SJSA1 (cell line): ENCODE measurements at regions not wholly inside any gene's neighbourhood (a gene's known extent, or its start where the extent isn't known, plus 50 kb on each side); places are given as distances from the start of the nearest gene placed in this dataset.

Experiments
- DNase-seq, 2 experiments: peaks; one replicate each; pipeline ENCODE4 v3.0.0-alpha.2; 2015 to 2020; ENCODE audit warnings: low spot score in 2 of 2, low read depth in 1 of 2
- H3K27ac ChIP-seq: fragments of 250-450 bp; sonication (Bioruptor Pico); 2 replicates; pipeline ENCODE4 v1.5.1; 2020; ENCODE audit warnings: mild to moderate bottlenecking, moderate library complexity
- H3K27me3 ChIP-seq: fragments of 250-450 bp; sonication (Bioruptor Pico); replicated peaks from 2 replicates; pipeline ENCODE4 v1.5.1; 2020; ENCODE audit warnings: mild to moderate bottlenecking, moderate library complexity
- H3K36me3 ChIP-seq: fragments of 250-450 bp; sonication (Bioruptor Pico); 2 replicates; pipeline ENCODE4 v1.5.1; 2020; ENCODE audit warnings: mild to moderate bottlenecking
- H3K4me1 ChIP-seq: fragments of 250-450 bp; sonication (Bioruptor Pico); replicated peaks from 2 replicates; pipeline ENCODE4 v1.6.1; 2021; ENCODE audit warnings: mild to moderate bottlenecking
- H3K4me3 ChIP-seq: fragments of 250-450 bp; sonication (Bioruptor Pico); 2 replicates; pipeline ENCODE4 v1.5.1; 2020; ENCODE audit warnings: mild to moderate bottlenecking
- H3K9me3 ChIP-seq: fragments of 250-450 bp; sonication (Bioruptor Pico); replicated peaks from 2 replicates; pipeline ENCODE4 v1.5.1; 2020; ENCODE audit warnings: mild to moderate bottlenecking

GRCh38 chr10:78568620-78569019 lies 500.1 kb upstream of the ZMIZ1 start:
- H3K36me3 ChIP-seq, result no peaks in the 10 kb centered on the region
- H3K4me1 ChIP-seq, result peaks cover 18% of the 10 kb centered on the region
- H3K27me3 ChIP-seq, result no peaks in the 10 kb centered on the region
- H3K9me3 ChIP-seq, result no peaks in the 10 kb centered on the region
- no peak overlapping the region for H3K27ac ChIP-seq
- DNase-seq, result no peak
- H3K4me3 ChIP-seq, result no peak overlapping the region

- no peak for DNase-seq
- Histone ChIP-seq H3K9me3 (no peaks in the 10 kb centered on the region), H3K4me1 (peaks cover 29% of the 10 kb centered on the region), H3K36me3 (no peaks in the 10 kb centered on the region), H3K27me3 (no peaks in the 10 kb centered on the region), H3K27ac (no peak overlapping the region), H3K4me3 (no peak overlapping the region)
Observed at GRCh38 chr10:78570633-78571235, 498.0 kb upstream of the ZMIZ1 start.

- peaks cover 30% of the 10 kb centered on the region for H3K4me1 ChIP-seq
- no peak for DNase-seq
- no peak overlapping the region for H3K27ac ChIP-seq
- no peak overlapping the region for H3K4me3 ChIP-seq
- no peaks in the 10 kb centered on the region for H3K27me3 ChIP-seq
- H3K9me3 ChIP-seq, result no peaks in the 10 kb centered on the region
- no peaks in the 10 kb centered on the region for H3K36me3 ChIP-seq
Observed at GRCh38 chr10:78571286-78571685, 497.5 kb upstream of the ZMIZ1 start.

- peaks cover 24% of the 10 kb centered on the region for H3K4me1 ChIP-seq
- no peak for DNase-seq
- no peaks in the 10 kb centered on the region for H3K9me3 ChIP-seq
- no peaks in the 10 kb centered on the region for H3K27me3 ChIP-seq
- H3K36me3 ChIP-seq, result no peaks in the 10 kb centered on the region
- H3K4me3 ChIP-seq, result no peak overlapping the region
- no peak overlapping the region for H3K27ac ChIP-seq
Observed at GRCh38 chr10:78571891-78572290, 496.9 kb upstream of the ZMIZ1 start.

- Histone ChIP-seq H3K27me3 (no peaks in the 10 kb centered on the region), H3K36me3 (no peaks in the 10 kb centered on the region), H3K4me1 (peaks cover 17% of the 10 kb centered on the region), H3K9me3 (no peaks in the 10 kb centered on the region), H3K27ac (no peak overlapping the region), H3K4me3 (no peak overlapping the region)
- DNase-seq, result no peak
Observed at GRCh38 chr10:78572565-78572964, 496.2 kb upstream of the ZMIZ1 start.

- Histone ChIP-seq H3K36me3 (no peaks in the 10 kb centered on the region), H3K4me1 (peaks cover 23% of the 10 kb centered on the region), H3K4me3 (no peak overlapping the region), H3K9me3 (no peaks in the 10 kb centered on the region), H3K27me3 (no peaks in the 10 kb centered on the region), H3K27ac (no peak overlapping the region)
- DNase-seq, result no peak
Observed at GRCh38 chr10:78574547-78574946, 494.2 kb upstream of the ZMIZ1 start.

GRCh38 chr10:78575400-78575799 lies 493.4 kb upstream of the ZMIZ1 start:
- Histone ChIP-seq H3K4me1 (peaks cover 30% of the 10 kb centered on the region), H3K36me3 (no peaks in the 10 kb centered on the region), H3K27ac (no peak overlapping the region), H3K27me3 (no peaks in the 10 kb centered on the region), H3K4me3 (no peak overlapping the region), H3K9me3 (no peaks in the 10 kb centered on the region)
- peak; percentile 52 to 77 for DNase-seq

- Histone ChIP-seq H3K27ac (no peak overlapping the region), H3K4me3 (no peak overlapping the region), H3K4me1 (peaks cover 34% of the 10 kb centered on the region), H3K27me3 (no peaks in the 10 kb centered on the region), H3K36me3 (no peaks in the 10 kb centered on the region), H3K9me3 (no peaks in the 10 kb centered on the region)
- DNase-seq, result no peak
Observed at GRCh38 chr10:78576276-78576675, 492.5 kb upstream of the ZMIZ1 start.

- no peak overlapping the region for H3K27ac ChIP-seq
- no peak for DNase-seq
- H3K36me3 ChIP-seq, result no peaks in the 10 kb centered on the region
- no peaks in the 10 kb centered on the region for H3K27me3 ChIP-seq
- peaks cover 34% of the 10 kb centered on the region for H3K4me1 ChIP-seq
- H3K9me3 ChIP-seq, result no peaks in the 10 kb centered on the region
- no peak overlapping the region for H3K4me3 ChIP-seq
Observed at GRCh38 chr10:78577712-78578111, 491.1 kb upstream of the ZMIZ1 start.

- Histone ChIP-seq H3K27me3 (no peaks in the 10 kb centered on the region), H3K4me1 (peaks cover 34% of the 10 kb centered on the region), H3K36me3 (no peaks in the 10 kb centered on the region), H3K4me3 (no peak overlapping the region), H3K27ac (no peak overlapping the region), H3K9me3 (no peaks in the 10 kb centered on the region)
- no peak for DNase-seq
Observed at GRCh38 chr10:78578929-78579328, 489.8 kb upstream of the ZMIZ1 start.

- Histone ChIP-seq H3K36me3 (no peaks in the 10 kb centered on the region), H3K4me3 (no peak overlapping the region), H3K9me3 (no peaks in the 10 kb centered on the region), H3K4me1 (peaks cover 34% of the 10 kb centered on the region), H3K27me3 (no peaks in the 10 kb centered on the region), H3K27ac (no peak overlapping the region)
- no peak for DNase-seq
Observed at GRCh38 chr10:78579576-78579975, 489.2 kb upstream of the ZMIZ1 start.

GRCh38 chr10:78579995-78580394 lies 488.8 kb upstream of the ZMIZ1 start:
- peaks cover 30% of the 10 kb centered on the region for H3K4me1 ChIP-seq

GRCh38 chr10:78581133-78581694 lies 487.6 kb upstream of the ZMIZ1 start:
- H3K27me3 ChIP-seq, result no peaks in the 10 kb centered on the region
- no peak for DNase-seq
- no peak overlapping the region for H3K4me3 ChIP-seq
- no peaks in the 10 kb centered on the region for H3K9me3 ChIP-seq
- peaks cover 18% of the 10 kb centered on the region for H3K4me1 ChIP-seq
- H3K27ac ChIP-seq, result no peak overlapping the region
- no peaks in the 10 kb centered on the region for H3K36me3 ChIP-seq

More at GRCh38 chr10:78579995-78580394, 488.8 kb upstream of the ZMIZ1 start:
- Histone ChIP-seq H3K27me3 (no peaks in the 10 kb centered on the region), H3K4me3 (no peak overlapping the region), H3K36me3 (no peaks in the 10 kb centered on the region), H3K9me3 (no peaks in the 10 kb centered on the region), H3K27ac (no peak overlapping the region)
- DNase-seq, result peak; percentile 28 to 60

GRCh38 chr10:78582540-78582939 lies 486.2 kb upstream of the ZMIZ1 start:
- Histone ChIP-seq H3K4me1 (peaks cover 18% of the 10 kb centered on the region), H3K4me3 (no peak overlapping the region), H3K36me3 (no peaks in the 10 kb centered on the region), H3K27ac (no peak overlapping the region), H3K27me3 (no peaks in the 10 kb centered on the region), H3K9me3 (no peaks in the 10 kb centered on the region)
- no peak for DNase-seq

- no peak for DNase-seq
- no peak overlapping the region for H3K4me3 ChIP-seq
- H3K27ac ChIP-seq, result no peak overlapping the region
- H3K36me3 ChIP-seq, result no peaks in the 10 kb centered on the region
- H3K4me1 ChIP-seq, result peaks cover 12% of the 10 kb centered on the region
- H3K27me3 ChIP-seq, result no peaks in the 10 kb centered on the region
- H3K9me3 ChIP-seq, result no peaks in the 10 kb centered on the region
Observed at GRCh38 chr10:78584266-78584665, 484.5 kb upstream of the ZMIZ1 start.
